ENCODE measurements at regions not wholly inside any gene's neighbourhood (a gene's known extent, or its start where the extent isn't known, plus 50 kb on each side); places are given as distances from the start of the nearest gene placed in this dataset.

GRCh38 chr11:15864026-15864805 lies 492.1 kb downstream of the SOX6 start:
- no peak for TF ChIP-seq GATA2 (IDR thresholded peaks at IDR 0.05; ENCODE audit: low read depth, low read length)
- no peak for TF ChIP-seq GATA3 (IDR thresholded peaks at IDR 0.05; ENCODE audit: low read depth, low read length)

All from SH-SY5Y (cell line).